ENCODE measurements at regions not wholly inside any gene's neighbourhood (a gene's known extent, or its start where the extent isn't known, plus 50 kb on each side); places are given as distances from the start of the nearest gene placed in this dataset.

- no peak for TF ChIP-seq RAD21 (IDR thresholded peaks at IDR 0.05; ENCODE audit: low read depth)
- TF ChIP-seq SIN3A (IDR thresholded peaks at IDR 0.05; ENCODE audit: low read depth): no peak
- TF ChIP-seq EGR1 (IDR thresholded peaks at IDR 0.05; ENCODE audit: low read depth): no peak
- no peak for TF ChIP-seq POLR2AphosphoS5 (IDR thresholded peaks at IDR 0.05; ENCODE audit: low read depth, low read length)
- no peak for TF ChIP-seq CBX3 (IDR thresholded peaks at IDR 0.05; ENCODE audit: low read depth)
- TF ChIP-seq ELF1 (IDR thresholded peaks at IDR 0.05; ENCODE audit: borderline replicate concordance, low read depth): no peak
- TF ChIP-seq JUND (IDR thresholded peaks at IDR 0.05): no peak
- TF ChIP-seq MAX (IDR thresholded peaks at IDR 0.05): no peak
- no peak for TF ChIP-seq SP1 (IDR thresholded peaks at IDR 0.05; ENCODE audit: low read depth)
Observed at GRCh38 chr4:30460818-30461217, 259.4 kb upstream of the PCDH7 start (continued).

GRCh38 chr4:30461218-30461617, 259.0 kb upstream of the PCDH7 start:
- Histone ChIP-seq H3K4me1 (ENCODE audit: control insufficient read depth in 1 of 2, insufficient read depth in 2 of 2, low read length in 2 of 2) (no peaks in the 10 kb centered on the region), H3K9ac (ENCODE audit: low read length) (no peak overlapping the region), H3K79me2 (ENCODE audit: insufficient read depth, low read length) (no peaks in the 10 kb centered on the region), H3K4me2 (ENCODE audit: low read length) (no peak overlapping the region), H3K4me3 (replicated peaks in 1 of 2; ENCODE audit: low read depth in 1 of 2, low read length in 2 of 2) (no peak overlapping the region), H3K9me3 (ENCODE audit: control insufficient read depth in 1 of 2, insufficient read depth in 1 of 2, low read depth in 1 of 2, low read length in 2 of 2) (no peaks in the 10 kb centered on the region), H2AFZ (ENCODE audit: low read depth, low read length, poor library complexity, severe bottlenecking) (no peak overlapping the region), H3K36me3 (ENCODE audit: control insufficient read depth in 1 of 2, insufficient read depth in 2 of 2, low read length in 2 of 2) (no peaks in the 10 kb centered on the region), H3K27ac (ENCODE audit: low read depth, low read length) (no peak overlapping the region), H3K27me3 (ENCODE audit: insufficient read depth, low read length) (no peaks in the 10 kb centered on the region), H3K9me2 (ENCODE audit: insufficient read depth) (no peaks in the 10 kb centered on the region), H4K20me1 (ENCODE audit: insufficient read depth) (no peaks in the 10 kb centered on the region)
- POLR2A ChIA-PET: no interaction called here
- no peak for ATAC-seq
- DNase-seq (ENCODE audit: low read depth, low spot score): no peak
- BruUV-seq (replicated peaks): no TSS peak
- TF ChIP-seq ZNF274 (IDR thresholded peaks at IDR 0.05; ENCODE audit: low read depth, low read length): no peak
- CTCF ChIA-PET: no interaction called here
- intact Hi-C loops (cut with micrococcal nuclease): no loop called here
- RAD21 ChIA-PET (ENCODE audit: low non-redundant PET in 1 of 2, low total read pairs in 2 of 2, uncharacterized antibody in 2 of 2, unreplicated experiment in 2 of 2): no interaction called here

GRCh38 chr4:30462445-30463090, 257.6 kb upstream of the PCDH7 start:
- no TSS peak for BruUV-seq (replicated peaks)
- ATAC-seq: no peak
- CTCF ChIA-PET: no interaction called here

More at GRCh38 chr4:30462445-30463090, 257.6 kb upstream of the PCDH7 start:
- Histone ChIP-seq H3K79me2 (ENCODE audit: insufficient read depth, low read length) (no peaks in the 10 kb centered on the region), H3K4me3 (replicated peaks in 1 of 2; ENCODE audit: low read depth in 1 of 2, low read length in 2 of 2) (no peak overlapping the region), H2AFZ (ENCODE audit: low read depth, low read length, poor library complexity, severe bottlenecking) (no peak overlapping the region), H3K4me2 (ENCODE audit: low read length) (no peak overlapping the region), H3K9me3 (ENCODE audit: control insufficient read depth in 1 of 2, insufficient read depth in 1 of 2, low read depth in 1 of 2, low read length in 2 of 2) (no peaks in the 10 kb centered on the region), H3K9me2 (ENCODE audit: insufficient read depth) (no peaks in the 10 kb centered on the region), H3K4me1 (ENCODE audit: control insufficient read depth in 1 of 2, insufficient read depth in 2 of 2, low read length in 2 of 2) (no peaks in the 10 kb centered on the region), H3K9ac (ENCODE audit: low read length) (no peak overlapping the region), H3K36me3 (ENCODE audit: control insufficient read depth in 1 of 2, insufficient read depth in 2 of 2, low read length in 2 of 2) (no peaks in the 10 kb centered on the region), H3K27ac (ENCODE audit: low read depth, low read length) (no peak overlapping the region), H3K27me3 (ENCODE audit: insufficient read depth, low read length) (no peaks in the 10 kb centered on the region), H4K20me1 (ENCODE audit: insufficient read depth) (no peaks in the 10 kb centered on the region)
- POLR2A ChIA-PET: no interaction called here
- no peak for DNase-seq (ENCODE audit: low read depth, low spot score)
- intact Hi-C loops (cut with micrococcal nuclease): no loop called here
- RAD21 ChIA-PET (ENCODE audit: low non-redundant PET in 1 of 2, low total read pairs in 2 of 2, uncharacterized antibody in 2 of 2, unreplicated experiment in 2 of 2): no interaction called here
- no peak for TF ChIP-seq ZNF274 (IDR thresholded peaks at IDR 0.05; ENCODE audit: low read depth, low read length)
- TF ChIP-seq RAD21 (IDR thresholded peaks at IDR 0.05; ENCODE audit: low read depth): no peak
- TF ChIP-seq EZH2phosphoT487 (IDR thresholded peaks at IDR 0.05; ENCODE audit: borderline replicate concordance): no peak
- no peak for TF ChIP-seq ATF3 (IDR thresholded peaks at IDR 0.05)
- no peak for TF ChIP-seq JUND (IDR thresholded peaks at IDR 0.05)
- no peak for TF ChIP-seq CBX3 (IDR thresholded peaks at IDR 0.05; ENCODE audit: low read depth)
- no peak for TF ChIP-seq POLR2A (IDR thresholded peaks at IDR 0.05; ENCODE audit: borderline replicate concordance, extremely low read depth, insufficient read depth, insufficient read length)
- no peak for TF ChIP-seq REST (IDR thresholded peaks at IDR 0.05; ENCODE audit: low read depth)
- TF ChIP-seq EGR1 (IDR thresholded peaks at IDR 0.05; ENCODE audit: low read depth): no peak

Measured in HCT116 (cell line).